ENCODE measurements at regions not wholly inside any gene's neighbourhood (a gene's known extent, or its start where the extent isn't known, plus 50 kb on each side); places are given as distances from the start of the nearest gene placed in this dataset.

DNA sequence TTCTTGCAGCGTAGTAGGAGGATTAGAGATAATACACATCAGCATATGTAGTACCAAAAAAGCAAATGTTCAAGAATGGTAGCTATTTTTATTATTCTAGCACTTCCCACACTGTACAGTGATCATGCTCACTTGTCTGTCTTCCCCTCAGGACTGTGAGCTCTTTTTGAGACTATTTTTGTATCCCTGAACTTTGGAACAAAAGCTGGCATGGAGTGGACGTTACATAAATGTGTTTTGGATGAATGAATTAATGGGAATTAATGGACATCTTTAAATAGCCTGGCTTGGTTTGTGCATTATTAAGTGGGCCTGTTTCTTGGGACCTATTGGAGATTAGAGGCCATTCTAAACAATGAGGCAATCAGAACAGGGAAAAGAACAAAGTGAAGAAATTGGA lies 243.7 kb downstream of the CD83 start:
- no peak for TF ChIP-seq POLR2A (IDR thresholded peaks at IDR 0.05)
- TF ChIP-seq, protein P1, sequence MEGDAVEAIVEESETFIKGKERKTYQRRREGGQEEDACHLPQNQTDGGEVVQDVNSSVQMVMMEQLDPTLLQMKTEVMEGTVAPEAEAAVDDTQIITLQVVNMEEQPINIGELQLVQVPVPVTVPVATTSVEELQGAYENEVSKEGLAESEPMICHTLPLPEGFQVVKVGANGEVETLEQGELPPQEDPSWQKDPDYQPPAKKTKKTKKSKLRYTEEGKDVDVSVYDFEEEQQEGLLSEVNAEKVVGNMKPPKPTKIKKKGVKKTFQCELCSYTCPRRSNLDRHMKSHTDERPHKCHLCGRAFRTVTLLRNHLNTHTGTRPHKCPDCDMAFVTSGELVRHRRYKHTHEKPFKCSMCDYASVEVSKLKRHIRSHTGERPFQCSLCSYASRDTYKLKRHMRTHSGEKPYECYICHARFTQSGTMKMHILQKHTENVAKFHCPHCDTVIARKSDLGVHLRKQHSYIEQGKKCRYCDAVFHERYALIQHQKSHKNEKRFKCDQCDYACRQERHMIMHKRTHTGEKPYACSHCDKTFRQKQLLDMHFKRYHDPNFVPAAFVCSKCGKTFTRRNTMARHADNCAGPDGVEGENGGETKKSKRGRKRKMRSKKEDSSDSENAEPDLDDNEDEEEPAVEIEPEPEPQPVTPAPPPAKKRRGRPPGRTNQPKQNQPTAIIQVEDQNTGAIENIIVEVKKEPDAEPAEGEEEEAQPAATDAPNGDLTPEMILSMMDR (IDR thresholded peaks at IDR 0.05): no peak
- no peaks in the 10 kb centered on the region for H3K4me1 ChIP-seq
- WGBS, 2 donors: 43 to 61% methylated on average over 2 of the region's 2 CpGs
- DNase-seq: no peak
- no peak overlapping the region for H3K4me3 ChIP-seq
- H3K27ac ChIP-seq: no peak overlapping the region
- H3K27me3 ChIP-seq: no peaks in the 10 kb centered on the region
- H3K9me3 ChIP-seq: no peaks in the 10 kb centered on the region
- H3K36me3 ChIP-seq (ENCODE audit: low read depth, missing control alignments): no peaks in the 10 kb centered on the region
- intact Hi-C loops (cut with DNase I; ENCODE audit: low total_unique reads): no loop called here

DNA sequence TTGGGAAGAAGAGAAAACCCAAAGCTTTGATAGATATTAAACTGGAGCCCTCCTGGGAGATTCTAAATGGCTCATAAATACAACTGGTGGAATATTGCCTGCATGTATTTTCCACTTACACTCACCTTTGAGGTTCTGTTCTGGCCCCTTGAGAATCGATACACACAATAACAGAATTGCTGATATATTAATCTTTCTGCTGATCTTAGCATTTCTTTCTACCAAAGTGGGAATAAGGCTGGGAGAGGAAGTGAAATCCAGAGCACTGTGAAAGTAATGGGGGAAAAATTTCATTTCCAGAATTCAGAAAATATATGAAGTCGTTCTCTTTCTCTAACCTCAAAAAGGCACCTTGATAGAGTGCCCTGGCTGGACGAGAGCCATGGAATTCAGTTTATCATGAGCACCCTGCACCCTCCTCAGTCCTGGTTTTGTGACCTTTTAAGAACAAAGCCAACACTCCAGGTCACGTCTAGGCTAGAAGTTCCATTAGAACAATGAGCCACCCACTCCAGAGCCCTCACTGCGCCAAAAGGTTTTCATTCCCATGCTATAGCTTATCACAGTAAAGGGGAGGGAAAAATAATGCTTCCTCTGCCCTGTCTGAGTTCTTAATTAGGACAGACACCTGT lies 244.5 kb downstream of the CD83 start:
- intact Hi-C loops (cut with DNase I; ENCODE audit: low total_unique reads): no loop called here
- no peak overlapping the region for H3K4me3 ChIP-seq
- no peak for TF ChIP-seq POLR2A (IDR thresholded peaks at IDR 0.05)
- TF ChIP-seq, protein P1 (IDR thresholded peaks at IDR 0.05): no peak
- no peaks in the 10 kb centered on the region for H3K9me3 ChIP-seq
- H3K27me3 ChIP-seq: no peaks in the 10 kb centered on the region
- H3K4me1 ChIP-seq: no peaks in the 10 kb centered on the region
- WGBS, 2 donors: 83 to 84% methylated on average over 5 of the region's 5 CpGs
- H3K36me3 ChIP-seq (ENCODE audit: low read depth, missing control alignments): no peaks in the 10 kb centered on the region
- no peak for DNase-seq
- H3K27ac ChIP-seq: no peak overlapping the region

DNA sequence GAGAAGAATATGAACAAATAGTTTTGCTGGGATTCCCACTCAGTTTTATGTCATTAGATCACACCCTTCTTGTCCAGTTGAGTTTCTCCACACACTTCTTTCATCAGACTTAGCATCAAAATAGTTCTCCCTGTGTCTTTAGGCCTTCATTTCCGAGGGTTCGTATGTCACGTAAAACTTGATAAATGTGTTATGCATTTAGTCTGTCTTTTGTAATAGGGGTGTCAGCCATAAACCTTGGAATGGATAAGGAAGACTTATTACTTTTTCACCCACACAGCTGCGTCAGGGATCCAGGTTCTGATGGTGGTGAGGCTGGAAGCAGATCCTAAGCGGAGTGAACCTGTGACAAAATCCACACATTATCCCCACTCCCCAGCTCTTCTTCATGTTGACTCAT lies 246.8 kb downstream of the CD83 start:
- no peaks in the 10 kb centered on the region for H3K4me1 ChIP-seq
- TF ChIP-seq, protein P1 (IDR thresholded peaks at IDR 0.05): no peak
- no peak for TF ChIP-seq POLR2A (IDR thresholded peaks at IDR 0.05)
- intact Hi-C loops (cut with DNase I; ENCODE audit: low total_unique reads): no loop called here
- no peak overlapping the region for H3K27ac ChIP-seq
- no peaks in the 10 kb centered on the region for H3K27me3 ChIP-seq
- DNase-seq: no peak
- H3K4me3 ChIP-seq: no peak overlapping the region
- H3K9me3 ChIP-seq: no peaks in the 10 kb centered on the region
- 95 to 96% methylated on average over 5 of the region's 5 CpGs for WGBS, 2 donors
- no peaks in the 10 kb centered on the region for H3K36me3 ChIP-seq (ENCODE audit: low read depth, missing control alignments)

DNA sequence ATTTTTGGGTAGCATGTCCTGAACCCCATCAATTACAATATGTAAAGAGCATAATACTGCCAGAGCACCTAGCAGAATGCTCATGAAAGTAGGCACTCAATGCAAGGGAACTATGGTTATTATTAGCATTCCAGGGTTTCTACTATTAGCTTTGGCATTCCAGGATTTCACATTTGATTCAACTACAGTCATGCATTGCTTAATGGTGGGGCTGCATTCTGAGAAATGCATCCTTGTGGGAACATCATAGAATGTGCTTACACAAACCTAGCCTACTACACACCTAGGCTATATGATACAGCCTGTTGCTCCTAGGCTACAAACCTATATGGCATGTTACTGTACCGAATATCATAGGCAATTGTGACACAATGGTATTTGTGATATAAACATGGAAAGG lies 247.8 kb downstream of the CD83 start:
- intact Hi-C loops (cut with DNase I; ENCODE audit: low total_unique reads): no loop called here
- TF ChIP-seq, protein P1 (IDR thresholded peaks at IDR 0.05): no peak
- TF ChIP-seq POLR2A (IDR thresholded peaks at IDR 0.05): no peak
- no peak overlapping the region for H3K4me3 ChIP-seq
- no peaks in the 10 kb centered on the region for H3K36me3 ChIP-seq (ENCODE audit: low read depth, missing control alignments)
- H3K4me1 ChIP-seq: no peaks in the 10 kb centered on the region
- no peak overlapping the region for H3K27ac ChIP-seq
- no peaks in the 10 kb centered on the region for H3K27me3 ChIP-seq
- 91 to 92% methylated on average over 1 of the region's 1 CpG for WGBS, 2 donors
- DNase-seq: no peak
- no peaks in the 10 kb centered on the region for H3K9me3 ChIP-seq

DNA sequence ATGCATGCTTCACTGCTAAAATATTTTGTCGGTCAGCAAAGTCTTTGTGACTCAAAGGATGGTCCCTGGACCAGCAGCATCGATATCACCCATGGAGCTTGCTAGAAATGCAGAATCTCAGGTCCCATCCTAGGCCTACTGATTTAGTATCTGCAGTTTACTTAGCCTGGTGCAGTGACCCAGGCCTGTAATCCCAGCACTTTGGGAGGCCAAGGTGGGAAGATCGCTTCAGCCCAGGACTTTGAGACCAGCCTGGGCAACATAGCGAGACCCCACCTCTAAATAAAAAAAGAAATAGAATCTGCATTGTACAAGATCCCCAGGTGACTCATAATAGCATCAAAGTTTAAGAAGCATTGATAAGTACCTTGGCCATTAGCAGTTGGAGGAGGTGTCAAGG lies 248.7 kb downstream of the CD83 start:
- 98 to 99% methylated on average over 4 of the region's 4 CpGs for WGBS, 2 donors
- intact Hi-C loops (cut with DNase I; ENCODE audit: low total_unique reads): no loop called here

More for the DNA sequence above, 248.7 kb downstream of the CD83 start:
- Histone ChIP-seq H3K4me3 (no peak overlapping the region), H3K27me3 (no peaks in the 10 kb centered on the region), H3K4me1 (no peaks in the 10 kb centered on the region), H3K36me3 (ENCODE audit: low read depth, missing control alignments) (no peaks in the 10 kb centered on the region), H3K27ac (no peak overlapping the region), H3K9me3 (no peaks in the 10 kb centered on the region)
- TF ChIP-seq POLR2A (IDR thresholded peaks at IDR 0.05): no peak
- TF ChIP-seq, protein P1 (IDR thresholded peaks at IDR 0.05): no peak
- no peak for DNase-seq
